ENCODE measurements at regions not wholly inside any gene's neighbourhood (a gene's known extent, or its start where the extent isn't known, plus 50 kb on each side); places are given as distances from the start of the nearest gene placed in this dataset.
"Not testable (repeated sequence)": the region's sequence is repeated elsewhere in the genome, so short reads cannot be mapped to it uniquely, and the experiment has no call there.

DNA sequence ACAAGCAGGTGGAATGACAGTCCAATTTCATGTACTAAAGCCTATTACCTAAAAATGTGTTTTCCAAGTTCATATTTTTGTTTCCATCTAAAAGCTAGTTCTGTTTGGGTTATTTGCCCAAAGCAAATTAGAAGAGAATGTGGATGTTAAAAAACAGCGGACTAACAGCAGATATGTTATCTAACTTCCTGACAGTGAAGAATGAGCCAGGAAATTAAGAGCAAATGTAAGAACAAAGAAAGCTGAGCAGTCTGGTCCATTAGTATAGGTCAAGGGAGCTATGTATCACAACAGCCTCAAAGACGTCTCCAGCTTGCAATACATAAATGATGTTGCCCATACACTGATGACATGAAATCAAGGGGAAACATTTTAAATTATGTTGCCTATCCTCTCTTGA, 145.5 kb upstream of the PLD5 start:
- H3K4me1 ChIP-seq (ENCODE audit: control insufficient read depth, extremely low read depth, insufficient read depth, low read length) = no peaks in the 10 kb centered on the region
- dilution Hi-C loops (cut with MboI; ENCODE audit: extremely low pct_ligation_motif_present, low sequenced_read_pairs) = no loop called here
- FAIRE-seq = no peak
- H3K4me3 ChIP-seq (ENCODE audit: control insufficient read depth in 2 of 3, extremely low read depth in 1 of 3, insufficient read depth in 2 of 3, low read depth in 1 of 3, low read length in 3 of 3) = no peak overlapping the region
- no peak overlapping the region for H2AFZ ChIP-seq (ENCODE audit: control insufficient read depth, low read length)
- no peaks in the 10 kb centered on the region for H3K9me3 ChIP-seq (ENCODE audit: control insufficient read depth, low read depth, low read length)
- H3K27me3 ChIP-seq (ENCODE audit: control insufficient read depth, extremely low read depth, insufficient read depth, low read length) = no peaks in the 10 kb centered on the region
- no peaks in the 10 kb centered on the region for H3K79me2 ChIP-seq (ENCODE audit: control insufficient read depth, insufficient read depth, low read length)
- no peak overlapping the region for H3K27ac ChIP-seq (ENCODE audit: control insufficient read depth, insufficient read depth, low read length)
- DNase-seq (ENCODE audit: low read depth, low spot score) = no peak
- no peaks in the 10 kb centered on the region for H4K20me1 ChIP-seq (ENCODE audit: control insufficient read depth, extremely low read depth, insufficient read depth, low read length)
- no peak overlapping the region for H3K9ac ChIP-seq (ENCODE audit: control insufficient read depth, extremely low read depth, insufficient read depth, low read length)
- no peaks in the 10 kb centered on the region for H3K36me3 ChIP-seq (ENCODE audit: control insufficient read depth in 2 of 2, extremely low read depth in 1 of 2, insufficient read depth in 2 of 2, low read length in 2 of 2)
- TF ChIP-seq EZH2 (IDR thresholded peaks at IDR 0.05; ENCODE audit: low read length) = no peak
- TF ChIP-seq, protein P1, sequence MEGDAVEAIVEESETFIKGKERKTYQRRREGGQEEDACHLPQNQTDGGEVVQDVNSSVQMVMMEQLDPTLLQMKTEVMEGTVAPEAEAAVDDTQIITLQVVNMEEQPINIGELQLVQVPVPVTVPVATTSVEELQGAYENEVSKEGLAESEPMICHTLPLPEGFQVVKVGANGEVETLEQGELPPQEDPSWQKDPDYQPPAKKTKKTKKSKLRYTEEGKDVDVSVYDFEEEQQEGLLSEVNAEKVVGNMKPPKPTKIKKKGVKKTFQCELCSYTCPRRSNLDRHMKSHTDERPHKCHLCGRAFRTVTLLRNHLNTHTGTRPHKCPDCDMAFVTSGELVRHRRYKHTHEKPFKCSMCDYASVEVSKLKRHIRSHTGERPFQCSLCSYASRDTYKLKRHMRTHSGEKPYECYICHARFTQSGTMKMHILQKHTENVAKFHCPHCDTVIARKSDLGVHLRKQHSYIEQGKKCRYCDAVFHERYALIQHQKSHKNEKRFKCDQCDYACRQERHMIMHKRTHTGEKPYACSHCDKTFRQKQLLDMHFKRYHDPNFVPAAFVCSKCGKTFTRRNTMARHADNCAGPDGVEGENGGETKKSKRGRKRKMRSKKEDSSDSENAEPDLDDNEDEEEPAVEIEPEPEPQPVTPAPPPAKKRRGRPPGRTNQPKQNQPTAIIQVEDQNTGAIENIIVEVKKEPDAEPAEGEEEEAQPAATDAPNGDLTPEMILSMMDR (optimal IDR thresholded peaks at IDR 0.05 in 1 of 3, IDR thresholded peaks at IDR 0.05 in 1 of 3, conservative IDR thresholded peaks at IDR 0.05 in 1 of 3; ENCODE audit: extremely low read depth in 1 of 3, insufficient read depth in 2 of 3, low read length in 3 of 3) = no peak
- no peak overlapping the region for H3K4me2 ChIP-seq (ENCODE audit: control insufficient read depth, extremely low read depth, insufficient read depth, low read depth, low read length)
- no peaks in the 10 kb centered on the region for H3K9me1 ChIP-seq (ENCODE audit: control insufficient read depth, extremely low read depth, insufficient read depth, low read length)

GRCh38 chr1:242662886-242663285, 138.4 kb upstream of the PLD5 start:
- Histone ChIP-seq H3K27me3 (ENCODE audit: control insufficient read depth, extremely low read depth, insufficient read depth, low read length) (no peaks in the 10 kb centered on the region), H3K4me1 (ENCODE audit: control insufficient read depth, extremely low read depth, insufficient read depth, low read length) (no peaks in the 10 kb centered on the region), H3K9ac (ENCODE audit: control insufficient read depth, extremely low read depth, insufficient read depth, low read length) (no peak overlapping the region), H3K79me2 (ENCODE audit: control insufficient read depth, insufficient read depth, low read length) (no peaks in the 10 kb centered on the region), H3K4me2 (ENCODE audit: control insufficient read depth, extremely low read depth, insufficient read depth, low read depth, low read length) (no peak overlapping the region), H4K20me1 (ENCODE audit: control insufficient read depth, extremely low read depth, insufficient read depth, low read length) (no peaks in the 10 kb centered on the region), H3K36me3 (ENCODE audit: control insufficient read depth in 2 of 2, extremely low read depth in 1 of 2, insufficient read depth in 2 of 2, low read length in 2 of 2) (no peaks in the 10 kb centered on the region), H3K9me1 (ENCODE audit: control insufficient read depth, extremely low read depth, insufficient read depth, low read length) (no peaks in the 10 kb centered on the region), H3K9me3 (ENCODE audit: control insufficient read depth, low read depth, low read length) (no peaks in the 10 kb centered on the region), H3K4me3 (ENCODE audit: control insufficient read depth in 2 of 3, extremely low read depth in 1 of 3, insufficient read depth in 2 of 3, low read depth in 1 of 3, low read length in 3 of 3) (no peak overlapping the region), H3K27ac (ENCODE audit: control insufficient read depth, insufficient read depth, low read length) (no peak overlapping the region), H2AFZ (ENCODE audit: control insufficient read depth, low read length) (no peak overlapping the region)
- FAIRE-seq (no peak), DNase-seq (ENCODE audit: low read depth, low spot score) (no peak)
- TF ChIP-seq, protein P1 (optimal IDR thresholded peaks at IDR 0.05 in 1 of 3, IDR thresholded peaks at IDR 0.05 in 1 of 3, conservative IDR thresholded peaks at IDR 0.05 in 1 of 3; ENCODE audit: extremely low read depth in 1 of 3, insufficient read depth in 2 of 3, low read length in 3 of 3) = no peak
- no peak for TF ChIP-seq EZH2 (IDR thresholded peaks at IDR 0.05; ENCODE audit: low read length)
- dilution Hi-C loops (cut with MboI; ENCODE audit: extremely low pct_ligation_motif_present, low sequenced_read_pairs) = no loop called here

- H3K4me2 ChIP-seq (ENCODE audit: control insufficient read depth, extremely low read depth, insufficient read depth, low read depth, low read length); H3K9me1 ChIP-seq (ENCODE audit: control insufficient read depth, extremely low read depth, insufficient read depth, low read length); H2AFZ ChIP-seq (ENCODE audit: control insufficient read depth, low read length); H3K4me3 ChIP-seq (ENCODE audit: control insufficient read depth in 2 of 3, extremely low read depth in 1 of 3, insufficient read depth in 2 of 3, low read depth in 1 of 3, low read length in 3 of 3); H3K9ac ChIP-seq (ENCODE audit: control insufficient read depth, extremely low read depth, insufficient read depth, low read length); H3K36me3 ChIP-seq (ENCODE audit: control insufficient read depth in 2 of 2, extremely low read depth in 1 of 2, insufficient read depth in 2 of 2, low read length in 2 of 2); H3K27me3 ChIP-seq (ENCODE audit: control insufficient read depth, extremely low read depth, insufficient read depth, low read length); FAIRE-seq; H3K27ac ChIP-seq (ENCODE audit: control insufficient read depth, insufficient read depth, low read length); H3K9me3 ChIP-seq (ENCODE audit: control insufficient read depth, low read depth, low read length); H4K20me1 ChIP-seq (ENCODE audit: control insufficient read depth, extremely low read depth, insufficient read depth, low read length); H3K79me2 ChIP-seq (ENCODE audit: control insufficient read depth, insufficient read depth, low read length); H3K4me1 ChIP-seq (ENCODE audit: control insufficient read depth, extremely low read depth, insufficient read depth, low read length); dilution Hi-C loops (cut with MboI; ENCODE audit: extremely low pct_ligation_motif_present, low sequenced_read_pairs); DNase-seq (ENCODE audit: low read depth, low spot score): not testable (repeated sequence)
Measured at GRCh38 chr1:242653772-242654171, 129.3 kb upstream of the PLD5 start.

All from keratinocyte (primary cell).